HepG2 (cell line): ENCODE measurements at regions not wholly inside any gene's neighbourhood (a gene's known extent, or its start where the extent isn't known, plus 50 kb on each side); places are given as distances from the start of the nearest gene placed in this dataset.

Experiments used
- ATAC-seq: fragments of 200-7000 bp; cut with Tn5 transposase; 3 replicates; pipeline ENCODE4 v1.9.1; 2020; ENCODE audit warnings: mild to moderate bottlenecking, moderate library complexity
- BruUV-seq: library from RNA; stranded (reverse); fragments of 400-500 nt; replicated peaks from 2 replicates; lab custom pipeline; 2021; lab: Mats Ljungman, UMichigan
- CTCF ChIA-PET: fragments of 300-600 bp; formaldehyde crosslinking; extraction: SDS; loops from one replicate; lab custom pipeline; 2021; ENCODE audit warnings: low total read pairs, inconsistent platforms, low intra/inter-chr PET ratio; lab: Yijun Ruan, JAX
- POLR2A ChIA-PET: fragments of 350-600 bp; sonication (Branson Sonifier 250); formaldehyde crosslinking; loops from one replicate; lab custom pipeline; 2020; ENCODE audit warnings: antibody characterized with exemption, inconsistent platforms; lab: Yijun Ruan, JAX
- DNase-seq: peaks from one replicate; pipeline ENCODE4 v3.0.0-alpha.2; 2015; ENCODE audit warnings: low spot score
- FAIRE-seq: peaks from 3 replicates; lab custom pipeline; 2011; peaks lifted over from hg19 to GRCh38; lab: Jason Lieb, UNC
- H2AFZ ChIP-seq: one replicate; pipeline ENCODE4 v1.6.1; 2011; ENCODE audit warnings: low read length, inconsistent platforms
- H3K27ac ChIP-seq: fragments of 300-600 bp; 3 replicates; pipeline ENCODE4 v1.8.0; 2011; ENCODE audit warnings: mixed run types, mild to moderate bottlenecking, mixed read lengths, low read length, inconsistent platforms; ENCODE audit not compliant: insufficient read depth; ENCODE audit errors: extremely low read length
- H3K27me3 ChIP-seq, 2 experiments: fragments of 200-600 bp in 1 of 2; 2 replicates in 1 of 2; 3 replicates in 1 of 2; pipeline versions ENCODE4 v1.6.0 to v1.8.0; 2011; ENCODE audit warnings: low read length in 2 of 2, mild to moderate bottlenecking in 2 of 2, moderate library complexity in 2 of 2, inconsistent platforms in 1 of 2; ENCODE audit not compliant: insufficient read depth in 2 of 2, control insufficient read depth in 1 of 2
- H3K36me3 ChIP-seq, 2 experiments: fragments of 200-600 bp in 1 of 2; replicated peaks in 1 of 2; 2 replicates in 1 of 2; 3 replicates in 1 of 2; pipeline versions ENCODE4 v1.5.1 to v1.8.0; 2011; ENCODE audit warnings: low read length in 2 of 2, inconsistent platforms in 1 of 2; ENCODE audit not compliant: insufficient read depth in 2 of 2, control insufficient read depth in 1 of 2
- H3K4me1 ChIP-seq: 2 replicates; pipeline ENCODE4 v1.5.1; 2012; ENCODE audit warnings: low read length, inconsistent platforms; ENCODE audit not compliant: insufficient read depth
- H3K4me2 ChIP-seq: 2 replicates; pipeline ENCODE4 v1.6.0; 2011; ENCODE audit warnings: low read depth, low read length, inconsistent platforms
- H3K4me3 ChIP-seq, 3 experiments: fragments of 200-600 bp in 1 of 3; sonication (generic), shearing (Covaris generic) in 1 of 3; replicated peaks in 1 of 3; 2 replicates each; pipeline ENCODE4 v1.5.1; 2011 to 2016; ENCODE audit warnings: low read length in 3 of 3, inconsistent platforms in 2 of 3, low read depth in 2 of 3, mild to moderate bottlenecking in 2 of 3, control low read depth in 1 of 3, mixed read lengths in 1 of 3; ENCODE audit not compliant: insufficient read depth in 1 of 3
- H3K79me2 ChIP-seq: one replicate; pipeline ENCODE4 v1.6.1; 2011; ENCODE audit warnings: low read length, inconsistent platforms; ENCODE audit not compliant: insufficient read depth
- H3K9ac ChIP-seq: 2 replicates; pipeline ENCODE4 v1.6.0; 2011; ENCODE audit warnings: mild to moderate bottlenecking, low read depth, low read length, inconsistent platforms; ENCODE audit not compliant: insufficient read depth
- H3K9me3 ChIP-seq: 2 replicates; pipeline ENCODE4 v1.5.1; 2012; ENCODE audit warnings: mild to moderate bottlenecking, low read length
- H4K20me1 ChIP-seq: 2 replicates; pipeline ENCODE4 v1.6.0; 2011; ENCODE audit warnings: inconsistent platforms, mild to moderate bottlenecking, low read length, moderate library complexity; ENCODE audit not compliant: insufficient read depth
- GTF2F1 ChIP-seq: fragments of 150-350 bp; IDR thresholded peaks from 2 replicates; pipeline ENCODE4 v1.6.1; 2014; ENCODE audit warnings: low read length
- HIVEP1 ChIP-seq: sonication (generic); formaldehyde crosslinking; IDR thresholded peaks from 2 replicates; pipeline ENCODE4 v1.4.0; 2020; ENCODE audit warnings: mild to moderate bottlenecking, missing genetic modification reagents
- HMGXB4 ChIP-seq, 2 experiments: sonication (generic) in 1 of 2; formaldehyde crosslinking in 1 of 2; IDR thresholded peaks; 2 replicates each; pipeline versions ENCODE4 v1.4.0 to v1.6.1; 2018 to 2020; ENCODE audit warnings: missing genetic modification reagents in 2 of 2, borderline replicate concordance in 1 of 2, low read depth in 1 of 2, mild to moderate bottlenecking in 1 of 2, missing biosample characterization in 1 of 2
- ZNF331 ChIP-seq: sonication (generic); formaldehyde crosslinking; IDR thresholded peaks from 2 replicates; pipeline ENCODE4 v1.4.0; 2020; ENCODE audit warnings: missing genetic modification reagents
- ZNF607 ChIP-seq: sonication (generic); formaldehyde crosslinking; IDR thresholded peaks from 2 replicates; pipeline ENCODE4 v1.5.1; 2020; ENCODE audit warnings: missing genetic modification reagents, mild to moderate bottlenecking, borderline replicate concordance
- ZNF644 ChIP-seq: IDR thresholded peaks from 2 replicates; pipeline ENCODE4 v1.6.1; 2016; ENCODE audit warnings: low read depth
- WGBS: methylation state at CpG from one replicate; pipeline ENCODE4 v1.1.6; 2017; ENCODE audit warnings: low lambda C conversion rate; 5-methylcytosine and 5-hydroxymethylcytosine counted together
- in situ Hi-C: cut with HindIII; loops from 2 replicates; pipeline ENCODE4 v1.10.0; 2017; ENCODE audit warnings: low pct_unique_long_range_greater_than_20kb; ENCODE audit not compliant: extremely low pct_ligation_motif_present
- intact Hi-C: fragments of 100-400 bp; cut with micrococcal nuclease; formaldehyde crosslinking; loops from one replicate; pipeline ENCODE4 v1.10.0; 2022; ENCODE audit not compliant: unreplicated experiment
- TF ChIP-seq, protein P1 (sequence below): sonication (generic); formaldehyde crosslinking; IDR thresholded peaks from 2 replicates; pipeline ENCODE4; 2020; ENCODE audit warnings: missing genetic modification reagents, mild to moderate bottlenecking, borderline replicate concordance
- TF ChIP-seq, protein P2 (sequence below): sonication (generic); formaldehyde crosslinking; IDR thresholded peaks from 2 replicates; pipeline ENCODE4 v1.4.0; 2020; ENCODE audit warnings: missing genetic modification reagents, borderline replicate concordance
- TF ChIP-seq, protein P3 (sequence below): fragments of 450-650 bp; IDR thresholded peaks from 2 replicates; pipeline ENCODE4 v1.6.1; 2017; ENCODE audit warnings: mild to moderate bottlenecking
- TF ChIP-seq, protein P4 (sequence below): IDR thresholded peaks from 2 replicates; pipeline ENCODE4 v1.6.1; 2016; ENCODE audit warnings: low read depth, borderline replicate concordance

DNA sequence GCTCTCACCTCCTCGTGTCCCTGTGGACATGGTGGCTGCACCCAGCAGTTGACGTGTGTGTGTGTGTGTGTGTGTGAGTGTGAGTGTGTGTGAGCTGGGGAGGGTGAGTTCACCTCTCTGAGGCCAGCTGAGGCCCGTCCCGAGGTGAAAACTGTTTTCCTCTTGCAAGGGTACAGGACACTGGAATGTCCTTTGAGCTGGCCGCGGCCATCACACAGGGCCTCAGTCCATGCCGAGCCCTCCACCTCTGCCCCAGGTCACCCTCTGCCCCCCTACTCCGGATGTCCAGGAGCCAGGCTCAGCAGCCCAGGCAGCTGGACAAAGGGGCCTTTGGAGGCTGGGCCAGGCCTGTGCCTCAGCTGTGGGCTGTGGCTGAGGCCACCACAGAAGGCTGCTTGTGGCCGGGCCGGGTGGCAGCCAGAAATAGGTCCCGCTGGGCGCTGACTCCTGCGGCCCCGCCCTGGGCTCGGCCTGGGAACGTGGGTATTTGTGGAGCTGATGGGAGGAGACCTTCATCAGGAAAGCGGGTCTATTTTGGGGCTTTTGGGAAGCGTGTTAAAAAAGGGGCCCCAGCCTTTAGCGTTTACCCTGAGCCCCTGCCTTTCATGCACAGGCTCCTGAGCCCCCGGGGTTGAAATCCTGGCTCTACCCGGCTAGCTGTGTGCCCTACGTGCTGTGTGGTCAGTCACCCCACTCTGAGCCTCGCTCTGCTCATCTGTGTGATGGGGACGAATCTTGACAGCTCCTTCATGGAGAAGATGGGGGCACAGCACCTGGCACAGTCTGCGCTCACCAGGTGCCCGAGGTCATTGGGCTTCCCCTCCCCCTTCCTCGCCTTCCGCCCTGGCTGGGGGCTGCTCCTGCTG is 75.1 kb upstream of the IER5L start:
- Histone ChIP-seq H3K4me2 (peak overlapping the region; percentile 72), H4K20me1 (no peaks in the 10 kb centered on the region), H3K79me2 (no peaks in the 10 kb centered on the region), H3K36me3 (no peaks in the 10 kb centered on the region), H3K9ac (no peak overlapping the region), H3K9me3 (no peaks in the 10 kb centered on the region), H3K4me3 (peak overlapping the region in 1 of 3 experiments; percentile 54; a peak in 1 of 6 replicates), H3K27ac (no peak overlapping the region), H3K27me3 (peaks cover 1 to 37% of the 10 kb centered on the region in 2 experiments; a peak in 4 of 5 replicates), H3K4me1 (peaks cover 28% of the 10 kb centered on the region), H2AFZ (no peak overlapping the region)
- CTCF ChIA-PET = no interaction called here
- WGBS = 24% methylated on average over 6 of the region's 28 CpGs
- POLR2A ChIA-PET = interaction anchor here (0.8 to 0.9 kb wide), 2 partner anchors 91 to 305 kb away, joined by 3 read pairs; no protein-coding TSS in a partner anchor
- in situ Hi-C loops (no loop called here), intact Hi-C loops (loop anchor here (10.0 kb wide), 1 partner anchor 92 kb away; no protein-coding TSS in a partner anchor)
- peak; percentile 96 for ATAC-seq
- no TSS peak for BruUV-seq
- peak; percentile 69 for DNase-seq
- FAIRE-seq = no peak
- TF ChIP-seq, protein P1, sequence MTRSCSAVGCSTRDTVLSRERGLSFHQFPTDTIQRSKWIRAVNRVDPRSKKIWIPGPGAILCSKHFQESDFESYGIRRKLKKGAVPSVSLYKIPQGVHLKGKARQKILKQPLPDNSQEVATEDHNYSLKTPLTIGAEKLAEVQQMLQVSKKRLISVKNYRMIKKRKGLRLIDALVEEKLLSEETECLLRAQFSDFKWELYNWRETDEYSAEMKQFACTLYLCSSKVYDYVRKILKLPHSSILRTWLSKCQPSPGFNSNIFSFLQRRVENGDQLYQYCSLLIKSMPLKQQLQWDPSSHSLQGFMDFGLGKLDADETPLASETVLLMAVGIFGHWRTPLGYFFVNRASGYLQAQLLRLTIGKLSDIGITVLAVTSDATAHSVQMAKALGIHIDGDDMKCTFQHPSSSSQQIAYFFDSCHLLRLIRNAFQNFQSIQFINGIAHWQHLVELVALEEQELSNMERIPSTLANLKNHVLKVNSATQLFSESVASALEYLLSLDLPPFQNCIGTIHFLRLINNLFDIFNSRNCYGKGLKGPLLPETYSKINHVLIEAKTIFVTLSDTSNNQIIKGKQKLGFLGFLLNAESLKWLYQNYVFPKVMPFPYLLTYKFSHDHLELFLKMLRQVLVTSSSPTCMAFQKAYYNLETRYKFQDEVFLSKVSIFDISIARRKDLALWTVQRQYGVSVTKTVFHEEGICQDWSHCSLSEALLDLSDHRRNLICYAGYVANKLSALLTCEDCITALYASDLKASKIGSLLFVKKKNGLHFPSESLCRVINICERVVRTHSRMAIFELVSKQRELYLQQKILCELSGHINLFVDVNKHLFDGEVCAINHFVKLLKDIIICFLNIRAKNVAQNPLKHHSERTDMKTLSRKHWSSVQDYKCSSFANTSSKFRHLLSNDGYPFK (CRISPR knock-in tag) = no peak; the same call in 1 of the 2 replicates
- TF ChIP-seq, protein P2, sequence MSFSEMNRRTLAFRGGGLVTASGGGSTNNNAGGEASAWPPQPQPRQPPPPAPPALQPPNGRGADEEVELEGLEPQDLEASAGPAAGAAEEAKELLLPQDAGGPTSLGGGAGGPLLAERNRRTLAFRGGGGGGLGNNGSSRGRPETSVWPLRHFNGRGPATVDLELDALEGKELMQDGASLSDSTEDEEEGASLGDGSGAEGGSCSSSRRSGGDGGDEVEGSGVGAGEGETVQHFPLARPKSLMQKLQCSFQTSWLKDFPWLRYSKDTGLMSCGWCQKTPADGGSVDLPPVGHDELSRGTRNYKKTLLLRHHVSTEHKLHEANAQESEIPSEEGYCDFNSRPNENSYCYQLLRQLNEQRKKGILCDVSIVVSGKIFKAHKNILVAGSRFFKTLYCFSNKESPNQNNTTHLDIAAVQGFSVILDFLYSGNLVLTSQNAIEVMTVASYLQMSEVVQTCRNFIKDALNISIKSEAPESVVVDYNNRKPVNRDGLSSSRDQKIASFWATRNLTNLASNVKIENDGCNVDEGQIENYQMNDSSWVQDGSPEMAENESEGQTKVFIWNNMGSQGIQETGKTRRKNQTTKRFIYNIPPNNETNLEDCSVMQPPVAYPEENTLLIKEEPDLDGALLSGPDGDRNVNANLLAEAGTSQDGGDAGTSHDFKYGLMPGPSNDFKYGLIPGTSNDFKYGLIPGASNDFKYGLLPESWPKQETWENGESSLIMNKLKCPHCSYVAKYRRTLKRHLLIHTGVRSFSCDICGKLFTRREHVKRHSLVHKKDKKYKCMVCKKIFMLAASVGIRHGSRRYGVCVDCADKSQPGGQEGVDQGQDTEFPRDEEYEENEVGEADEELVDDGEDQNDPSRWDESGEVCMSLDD = peak; percentile 26; the same call in 1 of the 2 replicates
- TF ChIP-seq GTF2F1 (no peak), HIVEP1 (CRISPR knock-in tag) (0 out of 2 replicates have a peak, but pooled peaks have one; percentile 20), ZNF607 (CRISPR knock-in tag) (0 out of 2 replicates have a peak, but pooled peaks have one; percentile 56), ZNF644 (CRISPR knock-in tag) (peak; percentile 31; the same call in 1 of the 2 replicates), HMGXB4 (CRISPR knock-in tag; IDR thresholded peaks at IDR 0.05; ENCODE audit: borderline replicate concordance in 1 of 2, low read depth in 1 of 2) (peak in 1 of 2 experiments; percentile 55; a peak in 2 of 4 replicates), ZNF331 (CRISPR knock-in tag) (peak; percentile 79; the same call in 1 of the 2 replicates)
- TF ChIP-seq, protein P3, sequence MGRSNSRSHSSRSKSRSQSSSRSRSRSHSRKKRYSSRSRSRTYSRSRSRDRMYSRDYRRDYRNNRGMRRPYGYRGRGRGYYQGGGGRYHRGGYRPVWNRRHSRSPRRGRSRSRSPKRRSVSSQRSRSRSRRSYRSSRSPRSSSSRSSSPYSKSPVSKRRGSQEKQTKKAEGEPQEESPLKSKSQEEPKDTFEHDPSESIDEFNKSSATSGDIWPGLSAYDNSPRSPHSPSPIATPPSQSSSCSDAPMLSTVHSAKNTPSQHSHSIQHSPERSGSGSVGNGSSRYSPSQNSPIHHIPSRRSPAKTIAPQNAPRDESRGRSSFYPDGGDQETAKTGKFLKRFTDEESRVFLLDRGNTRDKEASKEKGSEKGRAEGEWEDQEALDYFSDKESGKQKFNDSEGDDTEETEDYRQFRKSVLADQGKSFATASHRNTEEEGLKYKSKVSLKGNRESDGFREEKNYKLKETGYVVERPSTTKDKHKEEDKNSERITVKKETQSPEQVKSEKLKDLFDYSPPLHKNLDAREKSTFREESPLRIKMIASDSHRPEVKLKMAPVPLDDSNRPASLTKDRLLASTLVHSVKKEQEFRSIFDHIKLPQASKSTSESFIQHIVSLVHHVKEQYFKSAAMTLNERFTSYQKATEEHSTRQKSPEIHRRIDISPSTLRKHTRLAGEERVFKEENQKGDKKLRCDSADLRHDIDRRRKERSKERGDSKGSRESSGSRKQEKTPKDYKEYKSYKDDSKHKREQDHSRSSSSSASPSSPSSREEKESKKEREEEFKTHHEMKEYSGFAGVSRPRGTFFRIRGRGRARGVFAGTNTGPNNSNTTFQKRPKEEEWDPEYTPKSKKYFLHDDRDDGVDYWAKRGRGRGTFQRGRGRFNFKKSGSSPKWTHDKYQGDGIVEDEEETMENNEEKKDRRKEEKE = no peak
- TF ChIP-seq, protein P4, sequence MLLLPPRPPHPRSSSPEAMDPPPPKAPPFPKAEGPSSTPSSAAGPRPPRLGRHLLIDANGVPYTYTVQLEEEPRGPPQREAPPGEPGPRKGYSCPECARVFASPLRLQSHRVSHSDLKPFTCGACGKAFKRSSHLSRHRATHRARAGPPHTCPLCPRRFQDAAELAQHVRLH (CRISPR knock-in tag) = peak; percentile 76; the same call in 1 of the 2 replicates
